Adipose tissue (tissue), 3 donors: ENCODE measurements at regions not wholly inside any gene's neighbourhood (a gene's known extent, or its start where the extent isn't known, plus 50 kb on each side); places are given as distances from the start of the nearest gene placed in this dataset.

Source experiments
- H3K27ac ChIP-seq: one replicate; pipeline ENCODE4 v1.5.1; 2013; ENCODE audit warnings: low read depth, low read length
- WGBS, 3 donors: extraction: QIAGEN DNeasy Blood & Tissue Kit; methylation state at CpG; one replicate each; pipeline ENCODE4 v1.1.7; 2013; 5-methylcytosine and 5-hydroxymethylcytosine counted together
- donor health status: healthy with polysubstance abuse.
- donor health status: Bipolar disorder and iron deficiency.
- donor health status: healthy.

GRCh38 chr21:28767523-28767922 is 225.2 kb downstream of the LTN1 start:
- WGBS, 3 donors, result 85 to 88% (median 86%) methylated on average over 5 of the region's 5 CpGs
- H3K27ac ChIP-seq, result no peak overlapping the region

GRCh38 chr21:28763809-28764418 is 228.8 kb downstream of the LTN1 start:
- WGBS, 3 donors, result 34 to 63% (median 62%) methylated on average over 2 of the region's 2 CpGs
- H3K27ac ChIP-seq, result no peak overlapping the region

- no peak overlapping the region for H3K27ac ChIP-seq
- WGBS, 3 donors, result 56 to 93% (median 91%) methylated on average over 1 of the region's 1 CpG
These were observed 230.3 kb downstream of the LTN1 start for GRCh38 chr21:28762357-28762735.

- WGBS, 3 donors, result 56 to 84% (median 68%) methylated on average over 3 of the region's 3 CpGs
These were observed 230.9 kb downstream of the LTN1 start for GRCh38 chr21:28761674-28762356.

GRCh38 chr21:28758883-28759242 is 233.8 kb downstream of the LTN1 start:
- 46 to 100% (median 91%) methylated on average over 1 of the region's 1 CpG for WGBS, 3 donors
- no peak overlapping the region for H3K27ac ChIP-seq

More at GRCh38 chr21:28761674-28762356, 230.9 kb downstream of the LTN1 start:
- no peak overlapping the region for H3K27ac ChIP-seq

- 67 to 81% (median 68%) methylated on average over 7 of the region's 7 CpGs for WGBS, 3 donors
- H3K27ac ChIP-seq, result no peak overlapping the region
These were observed 234.4 kb downstream of the LTN1 start for GRCh38 chr21:28758042-28758882.

GRCh38 chr21:28754862-28755261 is 237.8 kb downstream of the LTN1 start:
- H3K27ac ChIP-seq, result no peak overlapping the region
- 76 to 92% (median 78%) methylated on average over 3 of the region's 3 CpGs for WGBS, 3 donors

- 55 to 68% (median 57%) methylated on average over 9 of the region's 9 CpGs for WGBS, 3 donors
- H3K27ac ChIP-seq, result no peak overlapping the region
These were observed 238.5 kb downstream of the LTN1 start for GRCh38 chr21:28754127-28754611.

GRCh38 chr21:28752131-28752530 is 240.5 kb downstream of the LTN1 start:
- WGBS, 3 donors, result 79 to 92% (median 88%) methylated on average over 2 of the region's 2 CpGs
- no peak overlapping the region for H3K27ac ChIP-seq

- 69 to 94% (median 90%) methylated on average over 1 to 3 of the region's 3 CpGs for WGBS, 3 donors
- H3K27ac ChIP-seq, result no peak overlapping the region
These were observed 241.5 kb downstream of the LTN1 start for GRCh38 chr21:28751176-28751575.

GRCh38 chr21:28750565-28750964 is 242.1 kb downstream of the LTN1 start:
- H3K27ac ChIP-seq, result no peak overlapping the region
- WGBS, 3 donors, result 96 to 98% (median 98%) methylated on average over 5 of the region's 5 CpGs

- H3K27ac ChIP-seq, result no peak overlapping the region
- WGBS, 3 donors, result 71 to 85% (median 83%) methylated on average over 3 of the region's 3 CpGs
These were observed 243.1 kb downstream of the LTN1 start for GRCh38 chr21:28749536-28749935.

- 62 to 76% (median 65%) methylated on average over 1 of the region's 1 CpG for WGBS, 3 donors
- no peak overlapping the region for H3K27ac ChIP-seq
These were observed 245.2 kb downstream of the LTN1 start for GRCh38 chr21:28747464-28747863.

GRCh38 chr21:28746166-28746565 is 246.5 kb downstream of the LTN1 start:
- WGBS, 3 donors, result 46 to 72% (median 57%) methylated on average over 4 of the region's 4 CpGs
- no peak overlapping the region for H3K27ac ChIP-seq

- no peak overlapping the region for H3K27ac ChIP-seq
- WGBS, 3 donors, result 1 to 5% (median 4%) methylated on average over 16 of the region's 16 CpGs
These were observed 247.3 kb downstream of the LTN1 start for GRCh38 chr21:28745131-28746016.

GRCh38 chr21:28743723-28744122 is 249.0 kb downstream of the LTN1 start:
- WGBS, 3 donors, result 36 to 88% (median 37%) methylated on average over 1 of the region's 1 CpG
- H3K27ac ChIP-seq, result no peak overlapping the region

- WGBS, 3 donors, result 42 to 66% (median 48%) methylated on average over 3 of the region's 3 CpGs
- H3K27ac ChIP-seq, result no peak overlapping the region
These were observed 250.2 kb downstream of the LTN1 start for GRCh38 chr21:28742527-28742926.

GRCh38 chr21:28740125-28740524 is 252.6 kb downstream of the LTN1 start:
- no peak overlapping the region for H3K27ac ChIP-seq
- 91 to 99% (median 96%) methylated on average over 2 of the region's 2 CpGs for WGBS, 3 donors
